ENCODE measurements at regions not wholly inside any gene's neighbourhood (a gene's known extent, or its start where the extent isn't known, plus 50 kb on each side); places are given as distances from the start of the nearest gene placed in this dataset.

GRCh38 chr5:175109058-175109755, 334.8 kb downstream of the DRD1 start:
- DNase-seq (ENCODE audit: low read depth in 2 of 2) = no peak

GRCh38 chr5:175107865-175108264, 336.1 kb downstream of the DRD1 start:
- no peak for DNase-seq (ENCODE audit: low read depth in 2 of 2)

- DNase-seq (ENCODE audit: low read depth in 2 of 2) = no peak
These were observed 336.9 kb downstream of the DRD1 start for GRCh38 chr5:175107028-175107588.

- DNase-seq (ENCODE audit: low read depth in 2 of 2) = no peak
These were observed 339.3 kb downstream of the DRD1 start for GRCh38 chr5:175104677-175105076.

GRCh38 chr5:175103746-175104145, 340.2 kb downstream of the DRD1 start:
- no peak for DNase-seq (ENCODE audit: low read depth in 2 of 2)

- DNase-seq (ENCODE audit: low read depth in 2 of 2) = no peak
These were observed 341.3 kb downstream of the DRD1 start for GRCh38 chr5:175102717-175103116.

- DNase-seq (ENCODE audit: low read depth in 2 of 2) = no peak
These were observed 345.7 kb downstream of the DRD1 start for GRCh38 chr5:175098301-175098700.

GRCh38 chr5:175096469-175097165, 347.4 kb downstream of the DRD1 start:
- DNase-seq (ENCODE audit: low read depth in 2 of 2) = no peak

- DNase-seq (ENCODE audit: low read depth in 2 of 2) = no peak
These were observed 349.5 kb downstream of the DRD1 start for GRCh38 chr5:175094461-175094860.

GRCh38 chr5:175092691-175093090, 351.3 kb downstream of the DRD1 start:
- DNase-seq (ENCODE audit: low read depth in 2 of 2) = no peak

GRCh38 chr5:175088963-175089362, 355.0 kb downstream of the DRD1 start:
- DNase-seq (ENCODE audit: low read depth in 2 of 2) = no peak

- no peak for DNase-seq (ENCODE audit: low read depth in 2 of 2)
These were observed 358.6 kb downstream of the MSX2 start for GRCh38 chr5:175082866-175083590.

- DNase-seq (ENCODE audit: low read depth in 2 of 2) = no peak
These were observed 358.0 kb downstream of the MSX2 start for GRCh38 chr5:175082346-175082745.

GRCh38 chr5:175079707-175080106, 355.3 kb downstream of the MSX2 start:
- no peak for DNase-seq (ENCODE audit: low read depth in 2 of 2)

GRCh38 chr5:175070283-175070682, 345.9 kb downstream of the MSX2 start:
- DNase-seq (ENCODE audit: low read depth in 2 of 2) = no peak

- no peak for DNase-seq (ENCODE audit: low read depth in 2 of 2)
These were observed 335.9 kb downstream of the MSX2 start for GRCh38 chr5:175060257-175060656.

- no peak for DNase-seq (ENCODE audit: low read depth in 2 of 2)
These were observed 335.4 kb downstream of the MSX2 start for GRCh38 chr5:175059687-175060211.

- no peak for DNase-seq (ENCODE audit: low read depth in 2 of 2)
These were observed 332.4 kb downstream of the MSX2 start for GRCh38 chr5:175056831-175057230.

GRCh38 chr5:175054243-175054642, 329.9 kb downstream of the MSX2 start:
- DNase-seq (ENCODE audit: low read depth in 2 of 2) = no peak

- DNase-seq (ENCODE audit: low read depth in 2 of 2) = no peak
These were observed 328.0 kb downstream of the MSX2 start for GRCh38 chr5:175052351-175052750.

GRCh38 chr5:175047048-175047447, 322.7 kb downstream of the MSX2 start:
- no peak for DNase-seq (ENCODE audit: low read depth in 2 of 2)

- no peak for DNase-seq (ENCODE audit: low read depth in 2 of 2)
These were observed 321.4 kb downstream of the MSX2 start for GRCh38 chr5:175045820-175046219.
